ENCODE measurements at regions not wholly inside any gene's neighbourhood (a gene's known extent, or its start where the extent isn't known, plus 50 kb on each side); places are given as distances from the start of the nearest gene placed in this dataset.

- no peak for DNase-seq (ENCODE audit: low read depth, low spot score)
These were observed 218.5 kb upstream of the KLF6 start for GRCh38 chr10:4003348-4003973.

- DNase-seq (ENCODE audit: low read depth, low spot score), result no peak
These were observed 216.8 kb upstream of the KLF6 start for GRCh38 chr10:4001811-4002210.

DNA sequence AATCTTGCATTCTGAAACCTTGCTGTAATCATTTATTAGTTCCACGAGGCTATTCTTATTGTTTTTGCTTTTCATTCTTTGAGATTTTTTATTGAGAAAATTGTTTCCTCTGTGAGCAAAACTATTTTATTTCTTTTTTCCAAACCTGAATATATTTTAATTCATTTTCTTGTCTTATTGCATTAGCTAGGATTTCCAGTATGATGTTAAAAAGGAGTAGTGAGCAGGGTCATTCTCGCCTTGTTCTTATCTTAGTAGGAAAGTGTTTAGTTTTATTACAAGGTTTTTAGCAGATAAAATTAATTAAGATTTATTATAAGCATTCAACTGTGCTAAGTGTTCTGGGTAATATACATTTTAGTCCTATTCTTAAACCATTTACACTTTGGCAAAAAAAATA, 214.6 kb upstream of the KLF6 start:
- DNase-seq (ENCODE audit: low read depth, low spot score), result no peak

DNA sequence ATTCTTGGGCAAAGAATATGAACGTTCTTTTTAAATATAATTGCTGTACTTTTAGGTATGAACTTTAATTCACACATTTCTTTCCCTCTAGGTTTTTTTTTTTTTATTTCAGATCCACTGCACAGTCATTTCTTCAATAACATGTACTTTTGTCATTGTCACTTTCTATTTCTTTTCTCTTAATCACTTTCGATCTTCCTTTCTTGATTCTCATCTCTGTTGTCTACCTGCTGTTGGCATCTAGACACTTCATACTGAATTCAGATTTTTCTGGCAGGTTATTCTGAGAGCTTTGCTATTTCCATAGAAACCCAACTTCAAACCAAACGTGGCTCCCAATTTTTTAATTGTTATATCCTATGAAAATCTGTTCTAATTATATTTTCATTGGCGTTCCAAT, 211.7 kb upstream of the KLF6 start:
- no peak for DNase-seq (ENCODE audit: low read depth, low spot score)

- no peak for DNase-seq (ENCODE audit: low read depth, low spot score)
These were observed 210.5 kb upstream of the KLF6 start for GRCh38 chr10:3995302-3996210.

- peak; percentile 86 for DNase-seq (ENCODE audit: low read depth, low spot score)
These were observed 207.6 kb upstream of the KLF6 start for GRCh38 chr10:3992382-3993178.

DNA sequence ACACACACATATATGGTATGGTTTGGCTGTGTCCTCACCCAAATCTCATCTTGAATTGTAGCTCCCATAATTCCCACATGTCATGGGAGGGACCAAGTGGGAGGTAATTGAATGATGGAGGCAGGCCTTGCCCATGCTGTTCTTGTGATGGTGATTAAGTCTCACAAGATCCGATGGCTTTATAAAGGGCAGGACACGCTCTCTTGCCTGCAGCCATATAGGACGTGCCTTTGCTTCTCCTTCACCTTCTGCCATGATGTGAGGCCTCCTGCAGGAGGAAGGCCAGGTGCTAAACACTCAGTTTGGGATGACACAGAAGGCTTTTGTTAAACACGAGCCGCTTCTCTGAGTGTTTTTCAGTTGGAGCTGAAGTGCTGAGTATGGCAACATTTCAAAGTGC, 205.3 kb upstream of the KLF6 start:
- no peak for DNase-seq (ENCODE audit: low read depth, low spot score)

- no peak for DNase-seq (ENCODE audit: low read depth, low spot score)
These were observed 202.3 kb upstream of the KLF6 start for GRCh38 chr10:3987143-3987974.

- no peak for DNase-seq (ENCODE audit: low read depth, low spot score)
These were observed 201.6 kb upstream of the KLF6 start for GRCh38 chr10:3986493-3987142.

- no peak for DNase-seq (ENCODE audit: low read depth, low spot score)
These were observed 197.9 kb upstream of the KLF6 start for GRCh38 chr10:3982746-3983442.

GRCh38 chr10:3981300-3981699, 196.3 kb upstream of the KLF6 start:
- DNase-seq (ENCODE audit: low read depth, low spot score), result no peak

DNA sequence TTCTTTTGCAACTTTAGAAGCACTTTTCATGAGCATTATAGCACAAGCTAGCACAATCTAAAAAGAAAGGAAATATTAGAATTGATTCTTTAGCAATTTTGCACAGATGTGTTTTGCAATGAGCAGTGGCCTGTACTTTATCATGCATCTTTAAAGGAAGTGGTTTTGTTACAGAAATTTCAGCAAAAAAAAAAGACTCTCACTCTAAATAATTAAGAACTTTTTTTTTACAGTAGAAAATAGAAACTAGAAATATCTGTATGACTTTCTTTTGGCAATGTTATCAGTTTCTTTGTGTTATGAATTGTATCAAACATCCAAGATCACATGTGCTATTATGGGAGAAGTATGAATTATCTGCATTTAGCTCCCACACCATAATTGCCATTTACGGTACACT, 195.7 kb upstream of the KLF6 start:
- no peak for DNase-seq (ENCODE audit: low read depth, low spot score)

DNA sequence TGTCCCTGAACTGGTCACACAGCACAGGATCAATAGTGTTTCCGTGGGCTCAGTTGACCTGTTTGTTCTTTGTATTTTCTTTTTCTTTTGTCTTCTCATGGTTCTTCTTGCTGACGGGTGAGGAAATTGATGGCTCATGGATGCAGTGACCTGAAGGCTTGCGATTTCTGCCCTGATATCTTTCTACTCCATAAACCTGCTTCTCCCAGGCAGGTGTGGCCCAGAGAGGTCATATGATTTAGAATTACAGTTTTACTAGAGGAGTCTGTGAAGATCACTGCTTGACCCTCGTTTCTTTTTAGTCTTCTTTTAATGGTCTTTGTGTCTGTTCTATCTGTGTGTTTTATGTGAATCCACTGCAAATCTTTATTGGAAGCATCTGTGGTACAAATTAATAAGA, 195.1 kb upstream of the KLF6 start:
- no peak for DNase-seq (ENCODE audit: low read depth, low spot score)

GRCh38 chr10:3978761-3979160, 193.8 kb upstream of the KLF6 start:
- no peak for DNase-seq (ENCODE audit: low read depth, low spot score)

- no peak for DNase-seq (ENCODE audit: low read depth, low spot score)
These were observed 193.2 kb upstream of the KLF6 start for GRCh38 chr10:3978174-3978573.

DNA sequence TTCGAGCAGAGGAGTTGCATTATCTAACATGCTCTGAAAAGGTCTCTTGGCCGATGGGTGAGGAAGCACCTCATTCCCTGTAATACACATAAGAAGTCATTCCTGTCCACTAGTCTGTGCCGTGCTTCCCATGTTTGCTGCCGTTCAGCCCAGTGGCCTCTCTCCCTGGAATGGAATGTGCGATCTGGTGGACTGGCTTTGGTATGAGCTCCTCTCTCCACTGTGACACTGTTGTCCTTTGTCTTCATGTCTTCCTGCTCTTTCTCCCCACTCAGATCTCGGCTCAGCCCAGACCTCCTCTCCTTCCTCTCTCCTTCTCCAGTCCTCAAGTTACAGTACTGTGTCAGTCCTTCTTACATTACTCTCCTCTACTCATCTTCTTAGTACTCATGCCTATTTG, 192.8 kb upstream of the KLF6 start:
- no peak for DNase-seq (ENCODE audit: low read depth, low spot score)

GRCh38 chr10:3976718-3977117, 191.7 kb upstream of the KLF6 start:
- DNase-seq (ENCODE audit: low read depth, low spot score), result no peak

DNA sequence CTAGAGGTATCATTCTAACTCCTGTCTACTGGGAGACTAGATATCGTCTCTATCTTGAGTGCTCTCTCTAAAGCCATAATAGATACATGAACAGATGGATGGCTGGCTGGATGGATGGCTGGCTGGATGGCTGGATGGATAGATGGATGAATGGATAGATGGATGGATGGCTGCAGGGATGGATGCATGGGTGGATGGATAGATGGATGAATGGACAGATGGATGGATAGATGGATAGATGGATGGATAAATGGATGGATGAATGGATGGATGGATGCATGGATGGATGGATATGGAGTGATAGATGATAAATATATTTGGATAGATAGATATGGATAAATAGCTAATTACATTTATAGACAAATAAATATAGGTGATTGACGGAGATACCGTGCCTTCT, 191.2 kb upstream of the KLF6 start:
- no peak for DNase-seq (ENCODE audit: low read depth, low spot score)

GRCh38 chr10:3975016-3975415, 190.0 kb upstream of the KLF6 start:
- no peak for DNase-seq (ENCODE audit: low read depth, low spot score)
